Activated CD8-positive, alpha-beta T cell treated with anti-CD3 and anti-CD28 coated beads for 36 hours (primary cell): ENCODE measurements at regions not wholly inside any gene's neighbourhood (a gene's known extent, or its start where the extent isn't known, plus 50 kb on each side); places are given as distances from the start of the nearest gene placed in this dataset.

Experiments
- ATAC-seq: fragments of 200-7000 bp; cut with Tn5 transposase; one replicate; pipeline ENCODE4 v1.10.0; 2021; ENCODE audit warnings: mild to moderate bottlenecking, moderate library complexity
- CTCF ChIA-PET: fragments of 350-600 bp; sonication (Branson Sonifier 250); formaldehyde crosslinking; loops from one replicate; lab custom pipeline; 2021; ENCODE audit warnings: antibody characterized with exemption; lab: Charles Lee
- POLR2A ChIA-PET: fragments of 350-600 bp; sonication (Branson Sonifier 250); formaldehyde crosslinking; loops from one replicate; lab custom pipeline; 2021; ENCODE audit warnings: antibody characterized with exemption; lab: Charles Lee
- DNase-seq: peaks from one replicate; pipeline ENCODE4 v3.0.0-alpha.2; 2020
- H3K27ac Mint-ChIP-seq: one replicate; pipeline ENCODE4 v1.8.0; 2021; ENCODE audit warnings: mild to moderate bottlenecking, mixed read lengths
- H3K27me3 Mint-ChIP-seq: one replicate; pipeline ENCODE4 v1.8.0; 2021; ENCODE audit warnings: mixed read lengths
- H3K36me3 Mint-ChIP-seq: one replicate; pipeline ENCODE4 v1.8.0; 2021; ENCODE audit warnings: low read depth, mixed read lengths
- H3K4me1 Mint-ChIP-seq: one replicate; pipeline ENCODE4 v1.8.0; 2021; ENCODE audit warnings: low read depth, mixed read lengths
- H3K4me3 Mint-ChIP-seq: one replicate; pipeline ENCODE4 v1.8.0; 2021; ENCODE audit warnings: mild to moderate bottlenecking, moderate library complexity, mixed read lengths
- H3K9me3 Mint-ChIP-seq: one replicate; pipeline ENCODE4 v1.8.0; 2021; ENCODE audit warnings: mixed read lengths
- intact Hi-C: fragments of 100-400 bp; cut with micrococcal nuclease; formaldehyde crosslinking; loops from one replicate; pipeline ENCODE4 v1.10.0; 2022
- TF ChIP-seq, protein P1 (sequence below): fragments of 200-600 bp; IDR thresholded peaks from one replicate; pipeline ENCODE4 v1.8.0; 2022; ENCODE audit warnings: antibody characterized with exemption, mild to moderate bottlenecking

DNA sequence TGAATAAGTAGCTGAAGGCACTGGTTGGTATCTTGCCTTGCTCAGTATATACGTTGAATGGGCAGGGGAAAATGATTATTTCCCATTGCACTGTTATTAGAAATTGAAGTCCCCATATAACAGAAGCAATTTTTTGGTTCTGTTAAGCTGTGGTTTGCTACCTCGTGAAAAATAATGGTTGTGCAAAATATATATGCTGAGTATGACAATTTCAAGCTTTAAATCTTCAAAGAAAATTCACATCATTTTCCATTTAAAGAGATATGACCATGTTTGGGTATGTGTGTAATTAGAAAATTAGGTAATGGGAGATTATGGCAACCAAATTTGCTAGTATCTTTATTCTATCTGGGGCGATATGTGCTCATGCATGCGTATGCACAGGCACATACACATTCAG, 139.8 kb downstream of the DMAC1 start:
- DNase-seq: no peak
- H3K36me3 Mint-ChIP-seq: no peaks in the 10 kb centered on the region
- no peaks in the 10 kb centered on the region for H3K4me1 Mint-ChIP-seq
- ChIA-PET CTCF (interaction anchor here (1.3 to 2.4 kb wide), 3 partner anchors 17 to 90 kb away, joined by 3 to 8 read pairs (median 5); no protein-coding TSS in a partner anchor), POLR2A (no interaction called here)
- H3K9me3 Mint-ChIP-seq: peaks cover 2% of the 10 kb centered on the region
- H3K27ac Mint-ChIP-seq: no peak overlapping the region
- H3K4me3 Mint-ChIP-seq: no peak overlapping the region
- no peaks in the 10 kb centered on the region for H3K27me3 Mint-ChIP-seq
- intact Hi-C loops: no loop called here
- TF ChIP-seq, protein P1, sequence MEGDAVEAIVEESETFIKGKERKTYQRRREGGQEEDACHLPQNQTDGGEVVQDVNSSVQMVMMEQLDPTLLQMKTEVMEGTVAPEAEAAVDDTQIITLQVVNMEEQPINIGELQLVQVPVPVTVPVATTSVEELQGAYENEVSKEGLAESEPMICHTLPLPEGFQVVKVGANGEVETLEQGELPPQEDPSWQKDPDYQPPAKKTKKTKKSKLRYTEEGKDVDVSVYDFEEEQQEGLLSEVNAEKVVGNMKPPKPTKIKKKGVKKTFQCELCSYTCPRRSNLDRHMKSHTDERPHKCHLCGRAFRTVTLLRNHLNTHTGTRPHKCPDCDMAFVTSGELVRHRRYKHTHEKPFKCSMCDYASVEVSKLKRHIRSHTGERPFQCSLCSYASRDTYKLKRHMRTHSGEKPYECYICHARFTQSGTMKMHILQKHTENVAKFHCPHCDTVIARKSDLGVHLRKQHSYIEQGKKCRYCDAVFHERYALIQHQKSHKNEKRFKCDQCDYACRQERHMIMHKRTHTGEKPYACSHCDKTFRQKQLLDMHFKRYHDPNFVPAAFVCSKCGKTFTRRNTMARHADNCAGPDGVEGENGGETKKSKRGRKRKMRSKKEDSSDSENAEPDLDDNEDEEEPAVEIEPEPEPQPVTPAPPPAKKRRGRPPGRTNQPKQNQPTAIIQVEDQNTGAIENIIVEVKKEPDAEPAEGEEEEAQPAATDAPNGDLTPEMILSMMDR: no peak
- no peak for ATAC-seq

DNA sequence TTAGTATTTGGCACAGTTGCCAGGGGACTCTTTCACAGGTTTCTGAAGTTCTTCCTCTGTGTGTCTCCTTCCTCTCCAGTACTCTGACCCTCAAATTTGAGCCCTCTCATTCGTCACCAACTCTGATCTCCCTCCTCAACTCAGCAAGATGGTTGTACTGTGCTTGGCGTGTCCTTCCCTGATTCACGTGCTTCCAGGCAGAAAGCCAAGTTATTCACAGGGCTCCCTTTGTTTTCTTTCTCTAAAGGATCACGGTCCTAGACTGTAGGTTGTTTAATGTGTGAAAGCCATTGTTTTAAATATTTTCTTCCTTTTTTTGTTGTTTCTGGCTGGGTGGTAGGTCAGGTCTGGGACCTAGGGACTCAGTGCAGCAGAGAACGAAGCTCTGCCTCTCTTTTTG, 142.9 kb downstream of the DMAC1 start:
- no peaks in the 10 kb centered on the region for H3K27me3 Mint-ChIP-seq
- no peak overlapping the region for H3K27ac Mint-ChIP-seq
- H3K36me3 Mint-ChIP-seq: no peaks in the 10 kb centered on the region
- TF ChIP-seq, protein P1: no peak
- intact Hi-C loops: no loop called here
- DNase-seq (no peak), ATAC-seq (no peak)
- ChIA-PET CTCF (interaction anchor here (1.3 to 1.5 kb wide), 2 partner anchors 20 to 84 kb away, joined by 4 to 6 read pairs; no protein-coding TSS in a partner anchor), POLR2A (no interaction called here)
- H3K4me3 Mint-ChIP-seq: no peak overlapping the region
- peaks cover 2% of the 10 kb centered on the region for H3K9me3 Mint-ChIP-seq
- peaks cover 7% of the 10 kb centered on the region for H3K4me1 Mint-ChIP-seq

DNA sequence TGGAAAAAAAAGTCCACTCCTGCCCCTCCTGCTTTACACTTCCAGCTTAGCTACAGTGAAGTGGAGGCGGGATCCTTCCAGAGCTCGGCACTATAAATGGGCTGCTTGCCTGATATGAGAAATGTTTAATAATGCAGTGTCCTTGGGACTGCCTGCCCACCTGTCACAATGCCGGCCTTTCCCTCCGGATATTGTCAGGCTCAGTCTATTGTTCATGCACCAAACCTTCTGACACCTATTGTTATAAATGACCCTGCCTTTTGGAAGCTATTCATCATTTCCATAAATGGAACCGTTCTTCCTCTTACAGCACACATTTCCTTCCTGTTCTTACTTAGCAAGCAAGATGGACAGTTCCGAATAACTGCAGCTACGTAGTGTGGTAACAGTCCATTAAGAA, 146.3 kb downstream of the DMAC1 start:
- ATAC-seq (no peak), DNase-seq (no peak)
- Mint-ChIP-seq H3K4me3 (no peak overlapping the region), H3K27me3 (no peaks in the 10 kb centered on the region), H3K9me3 (peaks cover 2% of the 10 kb centered on the region), H3K27ac (no peak overlapping the region), H3K36me3 (no peaks in the 10 kb centered on the region), H3K4me1 (peaks cover 7% of the 10 kb centered on the region)
- intact Hi-C loops: no loop called here
- ChIA-PET POLR2A (no interaction called here), CTCF (interaction anchor here (0.7 to 1.2 kb wide), 2 partner anchors 54 to 83 kb away, joined by 3 to 5 read pairs; no protein-coding TSS in a partner anchor)
- TF ChIP-seq, protein P1: no peak

DNA sequence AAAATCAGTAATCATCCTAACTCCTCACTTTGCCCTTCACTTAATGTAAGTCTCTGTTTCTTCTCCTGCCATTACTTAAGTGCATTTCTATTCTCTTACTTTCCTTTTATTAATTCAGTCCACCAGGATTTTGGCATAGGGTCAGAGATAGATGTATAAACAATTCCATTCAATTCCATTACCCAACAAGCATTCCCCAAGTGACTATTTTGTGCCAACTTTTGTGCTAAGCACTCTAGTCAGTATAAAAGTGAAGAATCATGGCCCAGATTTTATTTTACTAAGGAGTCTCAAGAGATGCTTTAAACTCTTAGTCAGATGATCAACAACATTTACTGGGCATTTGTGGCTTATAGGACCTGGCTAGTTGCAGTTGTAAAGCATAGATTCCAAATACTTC, 159.3 kb downstream of the DMAC1 start:
- CTCF ChIA-PET: no interaction called here
- no peak overlapping the region for H3K27ac Mint-ChIP-seq
- H3K9me3 Mint-ChIP-seq: peaks cover 6% of the 10 kb centered on the region
- no peaks in the 10 kb centered on the region for H3K27me3 Mint-ChIP-seq
- ATAC-seq (no peak), DNase-seq (no peak)
- TF ChIP-seq, protein P1: no peak
- H3K4me3 Mint-ChIP-seq: no peak overlapping the region
- POLR2A ChIA-PET: no interaction called here
- no peaks in the 10 kb centered on the region for H3K36me3 Mint-ChIP-seq
- H3K4me1 Mint-ChIP-seq: no peaks in the 10 kb centered on the region
- intact Hi-C loops: no loop called here

DNA sequence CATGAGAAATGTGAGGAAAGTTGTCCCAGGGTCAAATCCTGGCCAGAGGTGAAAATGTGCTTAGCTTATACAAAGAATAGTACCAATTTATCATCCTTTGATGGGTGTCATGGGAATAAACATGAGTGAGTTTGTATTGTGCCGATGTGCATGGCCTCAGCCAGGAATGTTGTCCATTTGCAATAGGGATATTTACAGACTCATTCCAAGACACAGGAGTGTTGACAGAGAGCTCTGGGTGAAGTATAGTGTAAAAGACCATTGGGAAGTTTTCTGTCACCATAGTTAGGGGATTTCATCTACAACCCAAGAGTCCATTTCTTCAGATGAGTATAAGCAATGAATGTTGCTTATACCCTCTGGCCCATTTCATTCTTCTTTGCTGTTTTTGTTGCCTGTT, 160.1 kb downstream of the DMAC1 start:
- TF ChIP-seq, protein P1: no peak
- no peak for DNase-seq
- ChIA-PET POLR2A (interaction anchor here (1.3 kb wide), 1 partner anchor 19 kb away, joined by 4 read pairs; no protein-coding TSS in a partner anchor), CTCF (no interaction called here)
- Mint-ChIP-seq H3K27ac (no peak overlapping the region), H3K4me1 (no peaks in the 10 kb centered on the region), H3K9me3 (peaks cover under 1% of the 10 kb centered on the region), H3K4me3 (no peak overlapping the region), H3K36me3 (no peaks in the 10 kb centered on the region), H3K27me3 (no peaks in the 10 kb centered on the region)
- ATAC-seq: no peak
- intact Hi-C loops: no loop called here
